Mucosa of descending colon (tissue), 3 donors: ENCODE measurements at regions not wholly inside any gene's neighbourhood (a gene's known extent, or its start where the extent isn't known, plus 50 kb on each side); places are given as distances from the start of the nearest gene placed in this dataset.
"Not testable (repeated sequence)": the region's sequence is repeated elsewhere in the genome, so short reads cannot be mapped to it uniquely, and the experiment has no call there.

ENCODE experiments used
- ATAC-seq: fragments of 200-7000 bp; cut with Tn5 transposase; one replicate; pipeline ENCODE4 v1.9.1; 2020; ENCODE audit warnings: mild to moderate bottlenecking, moderate library complexity
- DNase-seq, 3 donors: peaks; one replicate each; pipeline ENCODE4 v3.0.0-alpha.2; 2020
- H3K36me3 ChIP-seq: fragments of 200-600 bp; one replicate; pipeline ENCODE4 v1.8.0; 2021; ENCODE audit warnings: low read depth, mild to moderate bottlenecking
- H3K4me1 ChIP-seq: fragments of 200-600 bp; one replicate; pipeline ENCODE4 v1.8.0; 2021; ENCODE audit warnings: low read depth, mild to moderate bottlenecking
- H3K4me3 ChIP-seq: fragments of 200-600 bp; one replicate; pipeline ENCODE4 v1.8.0; 2021; ENCODE audit warnings: mild to moderate bottlenecking
- H3K9me3 ChIP-seq: fragments of 200-600 bp; one replicate; pipeline ENCODE4 v1.8.0; 2021; ENCODE audit warnings: mild to moderate bottlenecking
- intact Hi-C, 2 donors: fragments of 100-400 bp; cut with DNase I in 1 of 2; cut with micrococcal nuclease in 1 of 2; formaldehyde crosslinking; loops; one replicate each; pipeline versions ENCODE4 v1.11.0 to v1.11.1; 2022; cut with DNase I, micrococcal nuclease
- TF ChIP-seq, protein P1 (sequence below): fragments of 200-600 bp; IDR thresholded peaks from one replicate; pipeline ENCODE4 v1.8.0; 2022; ENCODE audit warnings: antibody characterized with exemption, mild to moderate bottlenecking
- donor health status: DM: no; HTN: no; CAD: no; lungs with moderate emphysema.
- donor health status: DM: no; HTN: no; CAD: no.
- donor health status: DM: no; HTN: yes; CAD: no.

DNA sequence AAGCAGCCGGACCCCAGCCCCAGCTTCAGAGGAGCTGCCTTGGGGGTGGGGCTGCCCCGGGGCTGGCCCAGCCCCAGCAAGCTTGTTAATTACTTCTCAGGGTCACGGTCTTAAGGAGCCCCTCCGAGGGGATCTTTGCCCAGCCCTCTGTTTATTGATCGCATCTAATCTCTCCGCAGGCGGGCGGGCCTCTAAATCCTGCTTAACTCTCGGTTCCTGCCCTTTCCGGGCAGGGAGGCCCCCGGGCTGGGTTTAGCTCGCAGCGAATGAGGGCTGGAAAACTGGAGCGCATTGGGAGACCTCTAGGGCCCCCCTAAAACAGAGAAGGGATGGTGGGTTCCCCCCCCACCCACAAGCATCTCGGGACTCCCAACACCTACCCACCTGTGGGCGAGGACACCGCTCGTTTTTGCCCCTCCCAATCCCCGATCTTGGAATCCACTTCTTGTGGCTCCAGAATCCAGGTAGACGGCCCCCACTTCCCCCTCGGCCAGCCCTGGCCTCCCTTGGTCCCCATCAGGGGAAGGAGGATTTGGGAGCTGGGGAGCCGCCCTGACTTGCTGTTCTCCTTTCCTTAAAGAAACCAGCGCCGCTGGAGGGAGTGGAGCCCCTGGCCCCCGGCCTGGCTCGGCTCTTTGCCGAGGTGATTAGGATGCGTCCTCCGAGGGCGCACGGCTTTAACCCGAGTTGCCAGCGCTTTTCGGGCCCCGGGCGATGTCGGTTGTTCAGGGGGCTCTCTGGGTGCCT lies 59.5 kb upstream of the ADGRL1 start:
- ATAC-seq (no peak), DNase-seq (no peak)
- no peaks in the 10 kb centered on the region for H3K36me3 ChIP-seq
- intact Hi-C loops: no loop called here
- H3K4me1 ChIP-seq: no peaks in the 10 kb centered on the region
- TF ChIP-seq, protein P1, sequence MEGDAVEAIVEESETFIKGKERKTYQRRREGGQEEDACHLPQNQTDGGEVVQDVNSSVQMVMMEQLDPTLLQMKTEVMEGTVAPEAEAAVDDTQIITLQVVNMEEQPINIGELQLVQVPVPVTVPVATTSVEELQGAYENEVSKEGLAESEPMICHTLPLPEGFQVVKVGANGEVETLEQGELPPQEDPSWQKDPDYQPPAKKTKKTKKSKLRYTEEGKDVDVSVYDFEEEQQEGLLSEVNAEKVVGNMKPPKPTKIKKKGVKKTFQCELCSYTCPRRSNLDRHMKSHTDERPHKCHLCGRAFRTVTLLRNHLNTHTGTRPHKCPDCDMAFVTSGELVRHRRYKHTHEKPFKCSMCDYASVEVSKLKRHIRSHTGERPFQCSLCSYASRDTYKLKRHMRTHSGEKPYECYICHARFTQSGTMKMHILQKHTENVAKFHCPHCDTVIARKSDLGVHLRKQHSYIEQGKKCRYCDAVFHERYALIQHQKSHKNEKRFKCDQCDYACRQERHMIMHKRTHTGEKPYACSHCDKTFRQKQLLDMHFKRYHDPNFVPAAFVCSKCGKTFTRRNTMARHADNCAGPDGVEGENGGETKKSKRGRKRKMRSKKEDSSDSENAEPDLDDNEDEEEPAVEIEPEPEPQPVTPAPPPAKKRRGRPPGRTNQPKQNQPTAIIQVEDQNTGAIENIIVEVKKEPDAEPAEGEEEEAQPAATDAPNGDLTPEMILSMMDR: no peak
- no peaks in the 10 kb centered on the region for H3K9me3 ChIP-seq
- no peak overlapping the region for H3K4me3 ChIP-seq

DNA sequence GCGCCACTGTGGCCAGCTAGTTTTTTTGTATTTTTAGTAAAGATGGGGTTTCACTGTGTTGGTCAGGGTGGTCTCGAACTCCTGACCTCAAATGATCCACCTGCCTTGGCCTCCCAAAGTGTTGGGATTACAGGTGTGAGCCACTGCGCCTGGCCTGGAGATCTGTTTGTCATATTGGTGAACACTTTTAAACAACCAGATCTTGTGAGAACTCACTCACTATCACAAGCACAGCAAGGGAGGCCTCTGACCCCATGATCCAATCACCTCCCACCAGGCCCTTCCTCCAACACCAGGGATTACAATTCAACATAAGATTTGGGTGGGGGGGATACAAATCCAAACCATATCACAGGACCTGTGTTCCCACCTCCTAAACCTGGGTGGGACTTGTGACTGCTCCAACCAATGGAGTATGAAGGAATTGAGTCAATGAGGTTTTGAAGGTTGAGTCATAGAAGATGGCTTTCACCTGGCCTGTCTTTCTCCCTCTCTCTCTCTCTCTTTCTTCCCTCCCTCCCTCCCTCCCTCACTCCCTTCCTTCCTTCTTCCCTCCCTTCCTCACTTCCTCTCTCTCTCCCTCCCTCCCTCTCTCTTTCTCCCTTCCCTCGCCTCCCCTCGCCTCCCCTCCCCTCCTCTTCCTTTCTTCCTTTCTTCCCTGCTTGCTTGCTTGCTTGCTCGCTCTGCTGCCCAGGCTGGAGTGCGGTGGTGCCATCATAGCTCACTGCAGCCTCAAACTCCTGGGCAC lies 50.1 kb upstream of the ADGRL1 start:
- peak; percentile 31 for ATAC-seq
- H3K4me1 ChIP-seq, H3K4me3 ChIP-seq, intact Hi-C loops, H3K9me3 ChIP-seq, DNase-seq, H3K36me3 ChIP-seq: not testable (repeated sequence)
